ENCODE measurements at regions not wholly inside any gene's neighbourhood (a gene's known extent, or its start where the extent isn't known, plus 50 kb on each side); places are given as distances from the start of the nearest gene placed in this dataset.

DNA sequence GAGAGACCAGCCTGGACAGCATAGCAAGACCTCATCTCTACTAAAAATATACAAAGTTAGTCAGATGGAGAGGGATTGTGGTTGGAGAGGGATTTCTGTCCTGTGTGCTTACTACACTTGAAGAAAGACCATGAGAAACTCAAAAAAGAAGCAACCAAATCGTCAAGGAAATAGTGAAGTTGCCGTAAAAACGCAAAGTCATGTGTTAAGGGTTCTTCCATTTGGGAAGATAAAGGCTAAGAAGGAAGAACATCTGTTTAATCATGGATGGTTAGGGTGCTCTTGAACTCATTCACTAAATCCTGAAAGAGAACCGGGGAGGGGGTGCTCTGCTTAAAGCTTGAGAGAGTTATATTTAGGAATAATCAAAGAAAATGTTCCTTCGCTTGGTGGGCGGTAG, 59.8 kb upstream of the KDM7A start:
- peaks cover 13% of the 10 kb centered on the region for H3K4me1 Mint-ChIP-seq
- H3K9me3 Mint-ChIP-seq, result no peaks in the 10 kb centered on the region
- no peaks in the 10 kb centered on the region for H3K36me3 Mint-ChIP-seq (ENCODE audit: low read depth)
- H3K4me3 Mint-ChIP-seq, result no peak overlapping the region
- peaks cover 6% of the 10 kb centered on the region for H3K27me3 Mint-ChIP-seq (ENCODE audit: low read depth, poor library complexity)
- no peak overlapping the region for H3K27ac Mint-ChIP-seq
- no peak for DNase-seq
- TF ChIP-seq, protein P1, sequence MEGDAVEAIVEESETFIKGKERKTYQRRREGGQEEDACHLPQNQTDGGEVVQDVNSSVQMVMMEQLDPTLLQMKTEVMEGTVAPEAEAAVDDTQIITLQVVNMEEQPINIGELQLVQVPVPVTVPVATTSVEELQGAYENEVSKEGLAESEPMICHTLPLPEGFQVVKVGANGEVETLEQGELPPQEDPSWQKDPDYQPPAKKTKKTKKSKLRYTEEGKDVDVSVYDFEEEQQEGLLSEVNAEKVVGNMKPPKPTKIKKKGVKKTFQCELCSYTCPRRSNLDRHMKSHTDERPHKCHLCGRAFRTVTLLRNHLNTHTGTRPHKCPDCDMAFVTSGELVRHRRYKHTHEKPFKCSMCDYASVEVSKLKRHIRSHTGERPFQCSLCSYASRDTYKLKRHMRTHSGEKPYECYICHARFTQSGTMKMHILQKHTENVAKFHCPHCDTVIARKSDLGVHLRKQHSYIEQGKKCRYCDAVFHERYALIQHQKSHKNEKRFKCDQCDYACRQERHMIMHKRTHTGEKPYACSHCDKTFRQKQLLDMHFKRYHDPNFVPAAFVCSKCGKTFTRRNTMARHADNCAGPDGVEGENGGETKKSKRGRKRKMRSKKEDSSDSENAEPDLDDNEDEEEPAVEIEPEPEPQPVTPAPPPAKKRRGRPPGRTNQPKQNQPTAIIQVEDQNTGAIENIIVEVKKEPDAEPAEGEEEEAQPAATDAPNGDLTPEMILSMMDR (IDR thresholded peaks at IDR 0.05), result no peak

DNA sequence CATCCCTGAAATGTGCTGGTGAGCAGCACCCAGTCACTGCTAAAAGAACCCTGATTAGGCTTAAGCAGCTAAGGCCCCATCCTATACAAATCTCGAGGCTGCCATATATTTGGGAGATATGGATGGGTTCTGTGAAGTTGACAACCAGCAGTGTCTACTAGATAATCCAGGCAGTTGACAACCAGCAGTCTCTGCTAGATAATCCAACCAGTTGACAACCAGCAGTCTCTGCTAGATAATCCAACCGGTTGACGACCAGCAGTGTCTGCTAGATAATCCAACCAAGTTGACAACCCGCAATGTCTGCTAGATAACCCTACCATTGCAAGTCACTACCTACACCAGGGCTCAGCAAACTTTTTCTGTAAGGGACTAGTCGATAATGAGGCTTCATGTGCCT, 58.3 kb upstream of the KDM7A start:
- Mint-ChIP-seq H3K27me3 (ENCODE audit: low read depth, poor library complexity) (peaks cover 9% of the 10 kb centered on the region), H3K9me3 (no peaks in the 10 kb centered on the region), H3K27ac (peak overlapping the region; percentile 81), H3K4me1 (peaks cover 22% of the 10 kb centered on the region), H3K36me3 (ENCODE audit: low read depth) (no peaks in the 10 kb centered on the region), H3K4me3 (no peak overlapping the region)
- no peak for DNase-seq
- TF ChIP-seq, protein P1 (IDR thresholded peaks at IDR 0.05), result no peak

DNA sequence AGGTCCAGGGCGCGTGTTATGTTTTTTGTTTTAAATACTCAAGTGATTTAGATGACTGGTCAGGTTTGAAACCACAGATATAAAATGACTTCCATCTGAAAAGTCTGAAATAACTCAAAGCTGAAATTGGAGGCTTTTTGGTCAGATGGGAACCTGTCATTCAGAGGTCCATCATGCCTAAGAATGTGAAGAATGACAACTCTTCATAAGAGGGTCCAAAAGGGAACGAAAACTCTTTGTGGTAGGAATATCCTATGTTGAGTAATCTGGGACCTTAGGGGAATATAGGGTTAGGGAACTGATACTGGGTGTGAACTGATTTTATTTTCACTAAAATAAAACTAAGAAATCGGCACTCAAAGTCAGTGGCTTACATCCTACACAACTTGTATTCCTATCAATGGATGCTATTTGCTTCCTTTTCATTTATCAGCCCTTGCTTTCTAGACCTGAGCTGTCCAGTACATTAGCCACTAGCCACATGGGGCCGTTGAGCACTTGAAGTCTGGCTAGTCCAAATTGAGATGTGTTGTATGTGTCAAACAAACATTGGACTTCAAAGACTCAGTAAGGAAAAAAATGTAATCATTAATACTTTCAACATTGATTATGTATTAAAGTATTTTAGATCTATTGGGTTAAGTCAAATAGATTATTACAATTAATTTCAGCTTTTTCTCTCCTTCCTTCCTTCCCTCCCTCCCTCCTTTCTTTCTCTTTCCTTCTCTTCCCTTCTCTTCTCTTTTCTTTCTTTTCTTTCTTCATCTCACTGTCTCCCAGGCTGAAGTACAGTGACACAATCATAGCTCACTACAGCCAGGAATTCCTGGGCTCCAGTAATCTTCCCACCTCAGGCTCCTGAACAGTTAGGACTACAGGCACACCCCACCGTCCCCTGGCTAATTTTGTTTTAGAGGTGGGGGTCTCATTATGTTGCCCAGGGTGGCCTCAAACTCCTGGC, 56.5 kb upstream of the KDM7A start:
- H3K9me3 Mint-ChIP-seq, result no peaks in the 10 kb centered on the region
- H3K36me3 Mint-ChIP-seq (ENCODE audit: low read depth), result no peaks in the 10 kb centered on the region
- H3K27me3 Mint-ChIP-seq (ENCODE audit: low read depth, poor library complexity), result peaks cover 16% of the 10 kb centered on the region
- peak overlapping the region; percentile 13 for H3K27ac Mint-ChIP-seq
- H3K4me3 Mint-ChIP-seq, result peak overlapping the region; percentile 7
- no peak for DNase-seq
- TF ChIP-seq, protein P1 (IDR thresholded peaks at IDR 0.05), result no peak
- peaks cover 29% of the 10 kb centered on the region for H3K4me1 Mint-ChIP-seq

DNA sequence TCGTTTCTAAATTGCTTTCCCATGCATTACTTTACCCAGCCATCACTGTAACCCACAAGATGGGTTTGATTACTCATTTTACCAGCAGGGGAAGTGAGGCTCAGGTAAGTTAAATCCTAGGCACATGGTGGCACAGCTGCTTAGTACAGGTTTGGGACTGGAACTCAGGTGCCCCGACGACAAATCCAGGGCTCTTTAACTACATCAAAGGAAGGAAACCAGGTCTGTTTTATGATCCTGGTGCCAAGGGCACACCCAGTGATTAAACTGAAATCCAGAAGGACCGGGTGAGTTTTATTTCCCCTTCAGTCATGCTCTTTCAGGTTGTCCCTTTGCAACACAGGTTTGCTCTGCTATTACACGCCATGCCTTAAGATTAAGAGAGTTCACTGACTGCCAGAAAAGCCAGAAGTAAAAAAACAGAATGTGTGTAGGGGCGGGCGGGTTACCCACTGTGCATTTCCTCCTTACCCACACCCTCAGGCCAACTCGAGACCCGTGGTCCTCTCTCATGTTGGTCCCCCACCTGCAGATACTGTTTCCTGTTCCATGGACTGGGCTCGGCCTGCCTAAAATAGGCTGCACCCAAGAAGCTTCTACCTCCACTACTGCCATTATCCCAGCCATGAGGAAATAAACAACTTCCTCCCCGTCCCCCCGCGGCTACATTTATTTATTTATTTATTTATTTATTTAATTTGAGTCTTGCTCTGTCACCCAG, 55.1 kb upstream of the KDM7A start:
- Mint-ChIP-seq H3K9me3 (no peaks in the 10 kb centered on the region), H3K27me3 (ENCODE audit: low read depth, poor library complexity) (peaks cover 15% of the 10 kb centered on the region), H3K36me3 (ENCODE audit: low read depth) (no peaks in the 10 kb centered on the region), H3K4me3 (peak overlapping the region; percentile 85), H3K4me1 (peaks cover 29% of the 10 kb centered on the region), H3K27ac (no peak overlapping the region)
- TF ChIP-seq, protein P1 (IDR thresholded peaks at IDR 0.05), result no peak
- no peak for DNase-seq

DNA sequence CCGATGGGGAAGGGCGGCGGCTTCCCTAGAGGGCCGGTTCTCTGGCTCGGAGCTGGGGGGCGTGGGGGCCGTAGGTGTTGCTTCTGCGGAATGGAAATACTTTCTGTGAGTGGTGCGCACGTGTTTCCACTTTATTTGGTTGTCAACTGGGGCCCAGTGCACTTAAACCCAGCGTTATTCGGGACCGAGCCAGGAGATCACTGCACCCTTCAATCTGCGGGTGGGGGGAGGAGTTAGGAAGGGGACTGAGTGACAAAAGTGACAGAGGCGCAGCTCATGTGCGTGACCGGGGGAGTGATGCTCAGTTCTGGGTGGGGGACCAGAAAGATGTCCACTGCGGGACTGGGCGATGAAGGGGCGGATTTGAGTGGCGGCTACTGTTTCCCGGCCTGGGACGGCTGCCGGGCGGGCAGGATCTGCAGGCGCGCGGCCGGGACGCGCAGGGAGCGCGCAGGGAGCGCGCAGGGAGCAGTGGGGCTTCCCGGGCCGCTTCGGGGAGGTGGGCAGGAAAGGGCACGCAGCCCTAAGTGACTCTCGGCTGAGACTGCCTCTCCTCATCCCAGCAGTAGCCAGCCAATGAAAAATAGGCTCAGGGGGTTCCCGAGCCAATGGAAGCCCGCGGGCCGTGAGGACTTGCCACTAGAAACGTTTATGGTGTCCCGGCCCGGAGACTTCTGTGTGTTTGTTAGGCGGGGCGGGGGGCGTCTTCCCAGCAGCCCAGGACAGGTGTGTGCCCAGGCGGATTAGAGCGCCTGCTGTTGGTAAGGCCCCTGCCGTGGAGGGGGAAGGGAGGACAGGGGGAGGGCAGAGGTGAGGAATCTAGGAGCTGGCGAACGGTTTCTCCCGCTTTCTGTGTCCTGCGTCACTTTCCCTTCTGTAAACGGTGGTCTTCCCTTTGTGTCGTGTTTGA, 54.3 kb upstream of the KDM7A start:
- Mint-ChIP-seq H3K27me3 (ENCODE audit: low read depth, poor library complexity) (peaks cover 13% of the 10 kb centered on the region), H3K4me1 (peaks cover 29% of the 10 kb centered on the region), H3K27ac (peak overlapping the region; percentile 13), H3K4me3 (peak overlapping the region; percentile 85), H3K9me3 (no peaks in the 10 kb centered on the region), H3K36me3 (ENCODE audit: low read depth) (no peaks in the 10 kb centered on the region)
- TF ChIP-seq, protein P1 (IDR thresholded peaks at IDR 0.05), result no peak
- peak; percentile 74 for DNase-seq

All from nephron progenitor cell (in vitro differentiated cells).